ENCODE measurements at regions not wholly inside any gene's neighbourhood (a gene's known extent, or its start where the extent isn't known, plus 50 kb on each side); places are given as distances from the start of the nearest gene placed in this dataset.

- TF ChIP-seq CTCF (IDR thresholded peaks at IDR 0.05) (no peak), EZH2phosphoT487 (IDR thresholded peaks at IDR 0.05) (no peak)
These were observed 237.2 kb upstream of the DPH6 start for GRCh38 chr15:35783203-35783602.

Measured in neural progenitor cell (in vitro differentiated cells).